ENCODE measurements at regions not wholly inside any gene's neighbourhood (a gene's known extent, or its start where the extent isn't known, plus 50 kb on each side); places are given as distances from the start of the nearest gene placed in this dataset.

DNA sequence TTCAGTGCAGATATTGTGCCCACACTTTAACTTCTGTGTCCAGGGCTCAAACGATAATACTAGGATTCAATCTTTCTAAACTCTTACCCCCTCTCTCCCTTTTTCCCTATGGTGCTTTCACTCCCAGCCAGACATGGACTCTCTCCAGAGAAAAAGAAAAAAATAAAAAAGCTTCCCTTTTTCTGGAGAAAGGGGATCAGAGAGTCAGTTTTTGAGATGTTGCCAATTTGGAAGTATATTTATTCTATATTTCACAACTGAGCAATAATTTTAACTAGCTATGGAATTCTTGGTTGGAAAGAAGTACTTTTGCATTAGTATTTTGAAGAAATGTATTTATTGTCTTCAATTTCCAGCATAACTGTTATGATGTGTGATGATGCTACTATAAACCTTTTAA is 72.2 kb upstream of the ZFP64 start:
- POLR2A ChIA-PET: no interaction called here
- Histone ChIP-seq H3K27me3 (ENCODE audit: control insufficient read depth in 1 of 2, insufficient read depth in 2 of 2, low read length in 2 of 2) (no peaks in the 10 kb centered on the region), H3K4me1 (ENCODE audit: insufficient read depth, low read length) (no peaks in the 10 kb centered on the region), H3K9ac (ENCODE audit: insufficient read depth, low read depth, low read length) (no peak overlapping the region), H3K36me3 (replicated peaks in 1 of 2; ENCODE audit: control insufficient read depth in 1 of 2, insufficient read depth in 2 of 2, low read length in 2 of 2) (no peaks in the 10 kb centered on the region), H3K79me2 (ENCODE audit: insufficient read depth, low read length) (no peaks in the 10 kb centered on the region), H3K4me3 (replicated peaks in 1 of 3; ENCODE audit: insufficient read depth in 1 of 3, low read depth in 2 of 3, low read length in 3 of 3) (no peak overlapping the region), H4K20me1 (ENCODE audit: insufficient read depth, low read length) (no peaks in the 10 kb centered on the region), H3K27ac (ENCODE audit: extremely low read length, insufficient read depth, low read length) (no peak overlapping the region), H3K4me2 (ENCODE audit: low read depth, low read length) (no peak overlapping the region), H2AFZ (ENCODE audit: low read length) (no peak overlapping the region), H3K9me3 (ENCODE audit: low read length) (no peaks in the 10 kb centered on the region)
- no peak for DNase-seq (ENCODE audit: low spot score)
- CTCF ChIA-PET (ENCODE audit: low intra/inter-chr PET ratio, low total read pairs): no interaction called here
- ATAC-seq: no peak
- no TSS peak for BruUV-seq (replicated peaks)
- no peak for TF ChIP-seq ZNF792 (CRISPR knock-in tag; IDR thresholded peaks at IDR 0.05)
- TF ChIP-seq, protein P1, sequence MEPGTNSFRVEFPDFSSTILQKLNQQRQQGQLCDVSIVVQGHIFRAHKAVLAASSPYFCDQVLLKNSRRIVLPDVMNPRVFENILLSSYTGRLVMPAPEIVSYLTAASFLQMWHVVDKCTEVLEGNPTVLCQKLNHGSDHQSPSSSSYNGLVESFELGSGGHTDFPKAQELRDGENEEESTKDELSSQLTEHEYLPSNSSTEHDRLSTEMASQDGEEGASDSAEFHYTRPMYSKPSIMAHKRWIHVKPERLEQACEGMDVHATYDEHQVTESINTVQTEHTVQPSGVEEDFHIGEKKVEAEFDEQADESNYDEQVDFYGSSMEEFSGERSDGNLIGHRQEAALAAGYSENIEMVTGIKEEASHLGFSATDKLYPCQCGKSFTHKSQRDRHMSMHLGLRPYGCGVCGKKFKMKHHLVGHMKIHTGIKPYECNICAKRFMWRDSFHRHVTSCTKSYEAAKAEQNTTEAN (CRISPR knock-in tag; conservative IDR thresholded peaks at IDR 0.05): no peak
- intact Hi-C loops (cut with micrococcal nuclease; ENCODE audit: unreplicated experiment): no loop called here
- in situ Hi-C loops (cut with HindIII; ENCODE audit: extremely low pct_ligation_motif_present, low pct_unique_long_range_greater_than_20kb): no loop called here
- WGBS (ENCODE audit: low lambda C conversion rate): 2% methylated on average over 1 of the region's 1 CpG
- no peak for FAIRE-seq

DNA sequence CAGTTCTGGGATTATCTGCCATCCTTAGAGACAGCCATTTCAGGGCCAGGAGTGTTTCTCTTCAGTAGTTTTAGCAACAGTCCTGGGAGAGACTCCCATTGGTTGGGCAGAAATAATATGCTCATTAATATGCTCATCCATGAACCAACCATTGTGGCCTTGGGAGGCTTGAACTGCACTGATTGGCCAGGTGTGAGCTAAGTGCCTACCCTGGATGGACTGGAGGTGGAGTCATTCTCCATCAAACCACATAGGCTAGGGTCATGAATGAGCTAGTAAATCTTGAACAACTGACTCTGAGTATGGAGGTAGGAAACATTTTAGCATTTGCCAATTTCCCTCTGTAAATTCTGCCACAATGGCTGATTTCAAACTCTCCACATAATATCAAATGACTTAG is 70.2 kb upstream of the ZFP64 start:
- H3K36me3 ChIP-seq (replicated peaks in 1 of 2; ENCODE audit: control insufficient read depth in 1 of 2, insufficient read depth in 2 of 2, low read length in 2 of 2): no peaks in the 10 kb centered on the region
- in situ Hi-C loops (cut with HindIII; ENCODE audit: extremely low pct_ligation_motif_present, low pct_unique_long_range_greater_than_20kb) (no loop called here), intact Hi-C loops (cut with micrococcal nuclease; ENCODE audit: unreplicated experiment) (no loop called here)
- no TSS peak for BruUV-seq (replicated peaks)
- ChIA-PET CTCF (ENCODE audit: low intra/inter-chr PET ratio, low total read pairs) (no interaction called here), POLR2A (no interaction called here)
- FAIRE-seq (no peak), DNase-seq (ENCODE audit: low spot score) (no peak), ATAC-seq (no peak)
- no peak overlapping the region for H2AFZ ChIP-seq (ENCODE audit: low read length)
- H3K9ac ChIP-seq (ENCODE audit: insufficient read depth, low read depth, low read length): no peak overlapping the region
- no peaks in the 10 kb centered on the region for H3K9me3 ChIP-seq (ENCODE audit: low read length)
- no peak overlapping the region for H3K4me2 ChIP-seq (ENCODE audit: low read depth, low read length)
- no peaks in the 10 kb centered on the region for H3K27me3 ChIP-seq (ENCODE audit: control insufficient read depth in 1 of 2, insufficient read depth in 2 of 2, low read length in 2 of 2)
- no peaks in the 10 kb centered on the region for H3K79me2 ChIP-seq (ENCODE audit: insufficient read depth, low read length)
- H4K20me1 ChIP-seq (ENCODE audit: insufficient read depth, low read length): no peaks in the 10 kb centered on the region
- H3K4me1 ChIP-seq (ENCODE audit: insufficient read depth, low read length): no peaks in the 10 kb centered on the region
- no peak overlapping the region for H3K4me3 ChIP-seq (replicated peaks in 1 of 3; ENCODE audit: insufficient read depth in 1 of 3, low read depth in 2 of 3, low read length in 3 of 3)
- H3K27ac ChIP-seq (ENCODE audit: extremely low read length, insufficient read depth, low read length): no peak overlapping the region
- TF ChIP-seq, protein P2, sequence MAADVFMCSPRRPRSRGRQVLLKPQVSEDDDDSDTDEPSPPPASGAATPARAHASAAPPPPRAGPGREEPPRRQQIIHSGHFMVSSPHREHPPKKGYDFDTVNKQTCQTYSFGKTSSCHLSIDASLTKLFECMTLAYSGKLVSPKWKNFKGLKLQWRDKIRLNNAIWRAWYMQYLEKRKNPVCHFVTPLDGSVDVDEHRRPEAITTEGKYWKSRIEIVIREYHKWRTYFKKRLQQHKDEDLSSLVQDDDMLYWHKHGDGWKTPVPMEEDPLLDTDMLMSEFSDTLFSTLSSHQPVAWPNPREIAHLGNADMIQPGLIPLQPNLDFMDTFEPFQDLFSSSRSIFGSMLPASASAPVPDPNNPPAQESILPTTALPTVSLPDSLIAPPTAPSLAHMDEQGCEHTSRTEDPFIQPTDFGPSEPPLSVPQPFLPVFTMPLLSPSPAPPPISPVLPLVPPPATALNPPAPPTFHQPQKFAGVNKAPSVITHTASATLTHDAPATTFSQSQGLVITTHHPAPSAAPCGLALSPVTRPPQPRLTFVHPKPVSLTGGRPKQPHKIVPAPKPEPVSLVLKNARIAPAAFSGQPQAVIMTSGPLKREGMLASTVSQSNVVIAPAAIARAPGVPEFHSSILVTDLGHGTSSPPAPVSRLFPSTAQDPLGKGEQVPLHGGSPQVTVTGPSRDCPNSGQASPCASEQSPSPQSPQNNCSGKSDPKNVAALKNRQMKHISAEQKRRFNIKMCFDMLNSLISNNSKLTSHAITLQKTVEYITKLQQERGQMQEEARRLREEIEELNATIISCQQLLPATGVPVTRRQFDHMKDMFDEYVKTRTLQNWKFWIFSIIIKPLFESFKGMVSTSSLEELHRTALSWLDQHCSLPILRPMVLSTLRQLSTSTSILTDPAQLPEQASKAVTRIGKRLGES (CRISPR knock-in tag; IDR thresholded peaks at IDR 0.05; ENCODE audit: borderline replicate concordance): no peak
- TF ChIP-seq NKX3-1 (CRISPR knock-in tag; IDR thresholded peaks at IDR 0.05) (no peak), YEATS2 (CRISPR knock-in tag; IDR thresholded peaks at IDR 0.05; ENCODE audit: borderline replicate concordance) (no peak), KDM1A (CRISPR knock-in tag; IDR thresholded peaks at IDR 0.05) (no peak)
- TF ChIP-seq, protein P3, sequence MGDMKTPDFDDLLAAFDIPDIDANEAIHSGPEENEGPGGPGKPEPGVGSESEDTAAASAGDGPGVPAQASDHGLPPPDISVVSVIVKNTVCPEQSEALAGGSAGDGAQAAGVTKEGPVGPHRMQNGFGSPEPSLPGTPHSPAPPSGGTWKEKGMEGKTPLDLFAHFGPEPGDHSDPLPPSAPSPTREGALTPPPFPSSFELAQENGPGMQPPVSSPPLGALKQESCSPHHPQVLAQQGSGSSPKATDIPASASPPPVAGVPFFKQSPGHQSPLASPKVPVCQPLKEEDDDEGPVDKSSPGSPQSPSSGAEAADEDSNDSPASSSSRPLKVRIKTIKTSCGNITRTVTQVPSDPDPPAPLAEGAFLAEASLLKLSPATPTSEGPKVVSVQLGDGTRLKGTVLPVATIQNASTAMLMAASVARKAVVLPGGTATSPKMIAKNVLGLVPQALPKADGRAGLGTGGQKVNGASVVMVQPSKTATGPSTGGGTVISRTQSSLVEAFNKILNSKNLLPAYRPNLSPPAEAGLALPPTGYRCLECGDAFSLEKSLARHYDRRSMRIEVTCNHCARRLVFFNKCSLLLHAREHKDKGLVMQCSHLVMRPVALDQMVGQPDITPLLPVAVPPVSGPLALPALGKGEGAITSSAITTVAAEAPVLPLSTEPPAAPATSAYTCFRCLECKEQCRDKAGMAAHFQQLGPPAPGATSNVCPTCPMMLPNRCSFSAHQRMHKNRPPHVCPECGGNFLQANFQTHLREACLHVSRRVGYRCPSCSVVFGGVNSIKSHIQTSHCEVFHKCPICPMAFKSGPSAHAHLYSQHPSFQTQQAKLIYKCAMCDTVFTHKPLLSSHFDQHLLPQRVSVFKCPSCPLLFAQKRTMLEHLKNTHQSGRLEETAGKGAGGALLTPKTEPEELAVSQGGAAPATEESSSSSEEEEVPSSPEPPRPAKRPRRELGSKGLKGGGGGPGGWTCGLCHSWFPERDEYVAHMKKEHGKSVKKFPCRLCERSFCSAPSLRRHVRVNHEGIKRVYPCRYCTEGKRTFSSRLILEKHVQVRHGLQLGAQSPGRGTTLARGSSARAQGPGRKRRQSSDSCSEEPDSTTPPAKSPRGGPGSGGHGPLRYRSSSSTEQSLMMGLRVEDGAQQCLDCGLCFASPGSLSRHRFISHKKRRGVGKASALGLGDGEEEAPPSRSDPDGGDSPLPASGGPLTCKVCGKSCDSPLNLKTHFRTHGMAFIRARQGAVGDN (CRISPR knock-in tag; IDR thresholded peaks at IDR 0.05): no peak
- TF ChIP-seq, protein P4, sequence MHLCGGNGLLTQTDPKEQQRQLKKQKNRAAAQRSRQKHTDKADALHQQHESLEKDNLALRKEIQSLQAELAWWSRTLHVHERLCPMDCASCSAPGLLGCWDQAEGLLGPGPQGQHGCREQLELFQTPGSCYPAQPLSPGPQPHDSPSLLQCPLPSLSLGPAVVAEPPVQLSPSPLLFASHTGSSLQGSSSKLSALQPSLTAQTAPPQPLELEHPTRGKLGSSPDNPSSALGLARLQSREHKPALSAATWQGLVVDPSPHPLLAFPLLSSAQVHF (CRISPR knock-in tag; IDR thresholded peaks at IDR 0.05): no peak
- TF ChIP-seq, protein P5, sequence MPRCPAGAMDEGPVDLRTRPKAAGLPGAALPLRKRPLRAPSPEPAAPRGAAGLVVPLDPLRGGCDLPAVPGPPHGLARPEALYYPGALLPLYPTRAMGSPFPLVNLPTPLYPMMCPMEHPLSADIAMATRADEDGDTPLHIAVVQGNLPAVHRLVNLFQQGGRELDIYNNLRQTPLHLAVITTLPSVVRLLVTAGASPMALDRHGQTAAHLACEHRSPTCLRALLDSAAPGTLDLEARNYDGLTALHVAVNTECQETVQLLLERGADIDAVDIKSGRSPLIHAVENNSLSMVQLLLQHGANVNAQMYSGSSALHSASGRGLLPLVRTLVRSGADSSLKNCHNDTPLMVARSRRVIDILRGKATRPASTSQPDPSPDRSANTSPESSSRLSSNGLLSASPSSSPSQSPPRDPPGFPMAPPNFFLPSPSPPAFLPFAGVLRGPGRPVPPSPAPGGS (CRISPR knock-in tag; IDR thresholded peaks at IDR 0.05): no peak
